ENCODE measurements at regions not wholly inside any gene's neighbourhood (a gene's known extent, or its start where the extent isn't known, plus 50 kb on each side); places are given as distances from the start of the nearest gene placed in this dataset.

- no peaks in the 10 kb centered on the region for H3K36me3 ChIP-seq
- DNase-seq: no peak
- TF ChIP-seq CTCF (IDR thresholded peaks at IDR 0.05; ENCODE audit: low read depth, low read length): no peak
- H3K9me3 ChIP-seq (ENCODE audit: severe bottlenecking): no peaks in the 10 kb centered on the region
- peaks cover 31% of the 10 kb centered on the region for H3K27me3 ChIP-seq (ENCODE audit: insufficient read depth, low read depth, severe bottlenecking)
- H3K27ac ChIP-seq: no peak overlapping the region
- H3K4me3 ChIP-seq (ENCODE audit: low read depth, low read length): no peak overlapping the region
These were observed 207.3 kb upstream of the OR4E1 start for GRCh38 chr14:21880918-21881317.

- no peak overlapping the region for H3K27ac ChIP-seq
- no peak overlapping the region for H3K4me3 ChIP-seq (ENCODE audit: low read depth, low read length)
- no peak for DNase-seq
- peaks cover 46% of the 10 kb centered on the region for H3K27me3 ChIP-seq (ENCODE audit: insufficient read depth, low read depth, severe bottlenecking)
- no peak for TF ChIP-seq CTCF (IDR thresholded peaks at IDR 0.05; ENCODE audit: low read depth, low read length)
- no peaks in the 10 kb centered on the region for H3K36me3 ChIP-seq
- H3K9me3 ChIP-seq (ENCODE audit: severe bottlenecking): no peaks in the 10 kb centered on the region
These were observed 202.2 kb upstream of the OR4E1 start for GRCh38 chr14:21875791-21876190.

- Histone ChIP-seq H3K36me3 (no peaks in the 10 kb centered on the region), H3K27ac (no peak overlapping the region), H3K4me3 (ENCODE audit: low read depth, low read length) (no peak overlapping the region), H3K27me3 (ENCODE audit: insufficient read depth, low read depth, severe bottlenecking) (peaks cover 42% of the 10 kb centered on the region), H3K9me3 (ENCODE audit: severe bottlenecking) (peaks cover 2% of the 10 kb centered on the region)
- no peak for DNase-seq
- TF ChIP-seq CTCF (IDR thresholded peaks at IDR 0.05; ENCODE audit: low read depth, low read length): no peak
These were observed 201.3 kb upstream of the OR4E1 start for GRCh38 chr14:21874946-21875345.

GRCh38 chr14:21874167-21874566 is 200.5 kb upstream of the OR4E1 start:
- no peaks in the 10 kb centered on the region for H3K36me3 ChIP-seq
- no peak for TF ChIP-seq CTCF (IDR thresholded peaks at IDR 0.05; ENCODE audit: low read depth, low read length)
- H3K27ac ChIP-seq: no peak overlapping the region
- no peak for DNase-seq
- peaks cover 48% of the 10 kb centered on the region for H3K27me3 ChIP-seq (ENCODE audit: insufficient read depth, low read depth, severe bottlenecking)
- no peak overlapping the region for H3K4me3 ChIP-seq (ENCODE audit: low read depth, low read length)
- peaks cover 2% of the 10 kb centered on the region for H3K9me3 ChIP-seq (ENCODE audit: severe bottlenecking)

GRCh38 chr14:21868442-21869046 is 194.9 kb upstream of the OR4E1 start:
- no peak overlapping the region for H3K27ac ChIP-seq
- H3K36me3 ChIP-seq: no peaks in the 10 kb centered on the region
- peaks cover 2% of the 10 kb centered on the region for H3K9me3 ChIP-seq (ENCODE audit: severe bottlenecking)
- peak; percentile 79 for TF ChIP-seq CTCF (IDR thresholded peaks at IDR 0.05; ENCODE audit: low read depth, low read length)
- peaks cover 28% of the 10 kb centered on the region for H3K27me3 ChIP-seq (ENCODE audit: insufficient read depth, low read depth, severe bottlenecking)
- no peak overlapping the region for H3K4me3 ChIP-seq (ENCODE audit: low read depth, low read length)
- DNase-seq: peak; percentile 33

GRCh38 chr14:21867541-21867940 is 193.9 kb upstream of the OR4E1 start:
- Histone ChIP-seq H3K9me3 (ENCODE audit: severe bottlenecking) (peaks cover 2% of the 10 kb centered on the region), H3K27me3 (ENCODE audit: insufficient read depth, low read depth, severe bottlenecking) (peaks cover 37% of the 10 kb centered on the region), H3K36me3 (no peaks in the 10 kb centered on the region), H3K4me3 (ENCODE audit: low read depth, low read length) (no peak overlapping the region), H3K27ac (no peak overlapping the region)
- no peak for TF ChIP-seq CTCF (IDR thresholded peaks at IDR 0.05; ENCODE audit: low read depth, low read length)
- no peak for DNase-seq
